GM19452 (cell line): ENCODE measurements at regions not wholly inside any gene's neighbourhood (a gene's known extent, or its start where the extent isn't known, plus 50 kb on each side); places are given as distances from the start of the nearest gene placed in this dataset.

ENCODE experiments used
- ATAC-seq: cut with Tn5 transposase; IDR thresholded peaks from one replicate; pipeline ENCODE4 v1.9.1; 2021; ENCODE audit not compliant: unreplicated experiment

GRCh38 chr18:10009321-10010144 is 95.7 kb downstream of the VAPA start:
- no peak for ATAC-seq

- ATAC-seq, result no peak
Observed at GRCh38 chr18:10010611-10011015, 96.8 kb downstream of the VAPA start.

- no peak for ATAC-seq
Observed at GRCh38 chr18:10011061-10011460, 97.2 kb downstream of the VAPA start.

GRCh38 chr18:10011751-10012150 is 97.9 kb downstream of the VAPA start:
- no peak for ATAC-seq

GRCh38 chr18:10012526-10012925 is 98.7 kb downstream of the VAPA start:
- no peak for ATAC-seq

GRCh38 chr18:10013621-10014543 is 100.1 kb downstream of the VAPA start:
- ATAC-seq, result no peak

- ATAC-seq, result no peak
Observed at GRCh38 chr18:10015288-10015701, 101.5 kb downstream of the VAPA start.

- ATAC-seq, result no peak
Observed at GRCh38 chr18:10015941-10016819, 102.4 kb downstream of the VAPA start.

- ATAC-seq, result no peak
Observed at GRCh38 chr18:10017043-10017442, 103.2 kb downstream of the VAPA start.

- ATAC-seq, result no peak
Observed at GRCh38 chr18:10018289-10018688, 104.5 kb downstream of the VAPA start.

- no peak for ATAC-seq
Observed at GRCh38 chr18:10020171-10020570, 106.4 kb downstream of the VAPA start.

GRCh38 chr18:10022365-10022764 is 108.5 kb downstream of the VAPA start:
- ATAC-seq, result no peak

- no peak for ATAC-seq
Observed at GRCh38 chr18:10023853-10024570, 110.2 kb downstream of the VAPA start.

GRCh38 chr18:10025711-10026670 is 112.2 kb downstream of the VAPA start:
- no peak for ATAC-seq

- no peak for ATAC-seq
Observed at GRCh38 chr18:10027031-10027430, 113.2 kb downstream of the VAPA start.

GRCh38 chr18:10027461-10027860 is 113.6 kb downstream of the VAPA start:
- no peak for ATAC-seq

- ATAC-seq, result no peak
Observed at GRCh38 chr18:10029711-10030110, 115.9 kb downstream of the VAPA start.

- no peak for ATAC-seq
Observed at GRCh38 chr18:10030816-10031541, 117.2 kb downstream of the VAPA start.
